OCI-LY7 (cell line): ENCODE measurements at regions not wholly inside any gene's neighbourhood (a gene's known extent, or its start where the extent isn't known, plus 50 kb on each side); places are given as distances from the start of the nearest gene placed in this dataset.
"Not testable (repeated sequence)": the region's sequence is repeated elsewhere in the genome, so short reads cannot be mapped to it uniquely, and the experiment has no call there.

ENCODE experiments used
- BruUV-seq: library from RNA; stranded (reverse); fragments of 400-500 nt; replicated peaks from 2 replicates; lab custom pipeline; 2021; lab: Mats Ljungman, UMichigan
- CTCF ChIA-PET: fragments of 300-600 bp; sonication (Branson Sonifier 250); formaldehyde crosslinking; loops from one replicate; lab custom pipeline; 2022; ENCODE audit warnings: antibody characterized with exemption; ENCODE audit not compliant: unreplicated experiment; lab: Charles Lee
- POLR2A ChIA-PET: fragments of 300-600 bp; sonication (Branson Sonifier 250); formaldehyde crosslinking; loops from one replicate; lab custom pipeline; 2022; ENCODE audit warnings: antibody characterized with exemption; lab: Charles Lee
- DNase-seq: peaks from one replicate; pipeline ENCODE4 v3.0.0-alpha.2; 2015; ENCODE audit warnings: low spot score
- H2AFZ ChIP-seq: fragments of 200-600 bp; sonication (generic), shearing (Covaris generic); 2 replicates; pipeline ENCODE4 v1.6.1; 2014; ENCODE audit warnings: mild to moderate bottlenecking, antibody characterized with exemption, low read length, moderate library complexity
- H3K27ac ChIP-seq: fragments of 200-600 bp; sonication (generic); 2 replicates; pipeline ENCODE4 v1.5.1; 2014; ENCODE audit warnings: mixed run types, low read depth, mild to moderate bottlenecking, moderate library complexity, low read length, inconsistent platforms; ENCODE audit not compliant: poor library complexity, severe bottlenecking
- H3K36me3 ChIP-seq: fragments of 200-600 bp; sonication (generic); 2 replicates; pipeline ENCODE4 v1.6.1; 2014; ENCODE audit warnings: mild to moderate bottlenecking, antibody characterized with exemption, low read length, moderate library complexity, mixed read lengths; ENCODE audit not compliant: insufficient read depth
- H3K4me1 ChIP-seq: fragments of 200-600 bp; sonication (generic); 2 replicates; pipeline ENCODE4 v1.5.1; 2014; ENCODE audit warnings: mild to moderate bottlenecking, low read length; ENCODE audit not compliant: insufficient read depth, poor library complexity, severe bottlenecking
- H3K4me2 ChIP-seq: fragments of 200-600 bp; sonication (generic); 2 replicates; pipeline ENCODE4 v1.6.1; 2014; ENCODE audit warnings: mild to moderate bottlenecking, low read length
- H3K4me3 ChIP-seq: fragments of 200-600 bp; sonication (generic); 2 replicates; pipeline ENCODE4 v1.5.1; 2014; ENCODE audit warnings: mild to moderate bottlenecking, low read depth, low read length; ENCODE audit not compliant: poor library complexity, severe bottlenecking
- H3K79me2 ChIP-seq: fragments of 200-600 bp; sonication (generic); 2 replicates; pipeline ENCODE4 v1.6.1; 2016; ENCODE audit warnings: low read depth, mild to moderate bottlenecking, low read length, moderate library complexity, mixed read lengths; ENCODE audit not compliant: insufficient read depth
- H3K9me2 ChIP-seq: fragments of 200-600 bp; sonication (generic); 2 replicates; pipeline ENCODE4 v1.6.1; 2016; ENCODE audit warnings: mild to moderate bottlenecking, low read length, mixed read lengths; ENCODE audit not compliant: insufficient read depth
- H3K9me3 ChIP-seq: fragments of 200-600 bp; sonication (generic); 2 replicates; pipeline ENCODE4 v1.6.1; 2014; ENCODE audit warnings: mild to moderate bottlenecking, mixed run types, low read length, mixed read lengths
- H4K20me1 ChIP-seq: fragments of 200-600 bp; sonication (generic); 2 replicates; pipeline ENCODE4 v1.6.1; 2014; ENCODE audit warnings: mild to moderate bottlenecking, antibody characterized with exemption, low read length, moderate library complexity, mixed read lengths; ENCODE audit not compliant: insufficient read depth
- CTCF ChIP-seq: fragments of 200-600 bp; sonication (generic); conservative IDR thresholded peaks from 2 replicates; pipeline ENCODE4 v1.5.1; 2014; ENCODE audit warnings: mild to moderate bottlenecking, antibody characterized with exemption, low read length, moderate library complexity, mixed read lengths
- EZH2phosphoT487 ChIP-seq: fragments of 200-600 bp; sonication (generic); IDR thresholded peaks from 2 replicates; pipeline ENCODE4 v1.6.1; 2018; ENCODE audit warnings: low read depth, borderline replicate concordance, mild to moderate bottlenecking, mixed run types, antibody characterized with exemption, low read length, moderate library complexity, mixed read lengths
- intact Hi-C: fragments of 100-400 bp; cut with micrococcal nuclease; formaldehyde crosslinking; loops from one replicate; pipeline ENCODE4 v1.10.0; 2022; ENCODE audit not compliant: unreplicated experiment

GRCh38 chr10:3319811-3320226 is 147.2 kb upstream of the PITRM1 start:
- Histone ChIP-seq H3K79me2 (no peaks in the 10 kb centered on the region), H2AFZ (no peak overlapping the region), H4K20me1 (no peaks in the 10 kb centered on the region), H3K4me3 (no peak overlapping the region), H3K36me3 (no peaks in the 10 kb centered on the region), H3K9me2 (no peaks in the 10 kb centered on the region), H3K27ac (no peak overlapping the region), H3K4me1 (no peaks in the 10 kb centered on the region), H3K9me3 (no peaks in the 10 kb centered on the region), H3K4me2 (no peak overlapping the region)
- POLR2A ChIA-PET, result no interaction called here
- no TSS peak for BruUV-seq
- intact Hi-C loops, result no loop called here
- CTCF ChIA-PET, result no interaction called here
- TF ChIP-seq CTCF (no peak), EZH2phosphoT487 (no peak)
- no peak for DNase-seq

- H3K4me1 ChIP-seq, H3K27ac ChIP-seq, H3K9me2 ChIP-seq, H2AFZ ChIP-seq, H4K20me1 ChIP-seq, POLR2A ChIA-PET, BruUV-seq, H3K79me2 ChIP-seq, H3K36me3 ChIP-seq, H3K4me2 ChIP-seq, H3K9me3 ChIP-seq, DNase-seq, intact Hi-C loops, H3K4me3 ChIP-seq: not testable (repeated sequence)
- CTCF ChIA-PET, result interaction anchor here (0.6 kb wide), 1 partner anchor 10 kb away, joined by 3 read pairs; no protein-coding TSS in a partner anchor
Observed at GRCh38 chr10:3318480-3318807, 145.9 kb upstream of the PITRM1 start.

- H3K4me3 ChIP-seq, H2AFZ ChIP-seq, intact Hi-C loops, BruUV-seq, H3K4me2 ChIP-seq, H4K20me1 ChIP-seq, CTCF ChIA-PET, H3K36me3 ChIP-seq, H3K9me2 ChIP-seq, H3K4me1 ChIP-seq, H3K9me3 ChIP-seq, DNase-seq, POLR2A ChIA-PET, H3K27ac ChIP-seq, H3K79me2 ChIP-seq: not testable (repeated sequence)
Observed at GRCh38 chr10:3317553-3318479, 145.2 kb upstream of the PITRM1 start.

GRCh38 chr10:3314445-3315085 is 142.0 kb upstream of the PITRM1 start:
- H3K79me2 ChIP-seq, POLR2A ChIA-PET, H3K9me3 ChIP-seq, H3K9me2 ChIP-seq, H3K4me2 ChIP-seq, H3K36me3 ChIP-seq, H3K4me1 ChIP-seq, H3K4me3 ChIP-seq, intact Hi-C loops, CTCF ChIA-PET, DNase-seq, H4K20me1 ChIP-seq, BruUV-seq, H3K27ac ChIP-seq, H2AFZ ChIP-seq: not testable (repeated sequence)

- BruUV-seq, H2AFZ ChIP-seq, CTCF ChIA-PET, H3K4me1 ChIP-seq, H3K27ac ChIP-seq, POLR2A ChIA-PET, DNase-seq, H3K9me2 ChIP-seq, H3K4me2 ChIP-seq, H3K36me3 ChIP-seq, H3K4me3 ChIP-seq, intact Hi-C loops, H3K9me3 ChIP-seq, H3K79me2 ChIP-seq, H4K20me1 ChIP-seq: not testable (repeated sequence)
Observed at GRCh38 chr10:3313784-3314444, 141.3 kb upstream of the PITRM1 start.
